Astrocyte of the spinal cord (primary cell): ENCODE measurements at regions not wholly inside any gene's neighbourhood (a gene's known extent, or its start where the extent isn't known, plus 50 kb on each side); places are given as distances from the start of the nearest gene placed in this dataset.

Experiments used
- DNase-seq: peaks from one replicate; pipeline ENCODE4 v3.0.0; 2011; ENCODE audit warnings: low read depth, low spot score
- H3K4me3 ChIP-seq: 2 replicates; pipeline ENCODE4 v1.5.1; 2011; ENCODE audit warnings: low read depth, mild to moderate bottlenecking, low read length, moderate library complexity
- CTCF ChIP-seq: IDR thresholded peaks from 2 replicates; pipeline ENCODE4 v1.5.1; 2012; ENCODE audit warnings: low read depth, mild to moderate bottlenecking, low read length, inconsistent platforms
- in situ Hi-C: cut with HindIII; loops from 2 replicates; pipeline ENCODE4 v1.10.0; 2017; ENCODE audit warnings: low sequenced_read_pairs

DNA sequence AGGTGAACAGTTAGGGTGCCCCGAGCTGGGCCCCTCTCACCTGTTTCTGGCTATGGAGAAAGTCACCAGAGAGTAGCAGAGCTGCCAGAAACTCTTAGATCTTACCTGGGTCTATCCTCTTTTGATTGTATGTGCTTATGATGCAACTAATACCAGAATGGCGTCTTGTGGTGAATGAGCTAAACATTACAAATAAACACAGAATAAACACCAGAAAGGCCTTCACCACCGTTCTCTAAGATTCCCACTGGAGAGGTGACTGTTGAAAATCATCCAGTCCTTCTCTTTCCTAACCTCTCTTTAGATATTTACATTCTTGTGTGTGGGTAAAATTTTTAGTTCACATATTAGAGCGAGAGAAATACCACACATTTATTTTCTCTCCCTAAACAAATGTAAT lies 241.7 kb upstream of the GAS1 start:
- in situ Hi-C loops = no loop called here
- DNase-seq = no peak

GRCh38 chr9:87193151-87193550 lies 245.8 kb upstream of the GAS1 start:
- in situ Hi-C loops = no loop called here
- TF ChIP-seq CTCF = no peak
- H3K4me3 ChIP-seq = no peak overlapping the region
- no peak for DNase-seq

More for the DNA sequence above, 241.7 kb upstream of the GAS1 start:
- TF ChIP-seq CTCF = no peak
- no peak overlapping the region for H3K4me3 ChIP-seq

- no peak overlapping the region for H3K4me3 ChIP-seq
- DNase-seq = peak; percentile 94
- in situ Hi-C loops = no loop called here
- no peak for TF ChIP-seq CTCF
These were observed 246.9 kb upstream of the GAS1 start for GRCh38 chr9:87193925-87194868.

GRCh38 chr9:87195306-87195705 lies 248.0 kb upstream of the GAS1 start:
- H3K4me3 ChIP-seq = no peak overlapping the region
- no peak for TF ChIP-seq CTCF
- in situ Hi-C loops = no loop called here
- DNase-seq = no peak

DNA sequence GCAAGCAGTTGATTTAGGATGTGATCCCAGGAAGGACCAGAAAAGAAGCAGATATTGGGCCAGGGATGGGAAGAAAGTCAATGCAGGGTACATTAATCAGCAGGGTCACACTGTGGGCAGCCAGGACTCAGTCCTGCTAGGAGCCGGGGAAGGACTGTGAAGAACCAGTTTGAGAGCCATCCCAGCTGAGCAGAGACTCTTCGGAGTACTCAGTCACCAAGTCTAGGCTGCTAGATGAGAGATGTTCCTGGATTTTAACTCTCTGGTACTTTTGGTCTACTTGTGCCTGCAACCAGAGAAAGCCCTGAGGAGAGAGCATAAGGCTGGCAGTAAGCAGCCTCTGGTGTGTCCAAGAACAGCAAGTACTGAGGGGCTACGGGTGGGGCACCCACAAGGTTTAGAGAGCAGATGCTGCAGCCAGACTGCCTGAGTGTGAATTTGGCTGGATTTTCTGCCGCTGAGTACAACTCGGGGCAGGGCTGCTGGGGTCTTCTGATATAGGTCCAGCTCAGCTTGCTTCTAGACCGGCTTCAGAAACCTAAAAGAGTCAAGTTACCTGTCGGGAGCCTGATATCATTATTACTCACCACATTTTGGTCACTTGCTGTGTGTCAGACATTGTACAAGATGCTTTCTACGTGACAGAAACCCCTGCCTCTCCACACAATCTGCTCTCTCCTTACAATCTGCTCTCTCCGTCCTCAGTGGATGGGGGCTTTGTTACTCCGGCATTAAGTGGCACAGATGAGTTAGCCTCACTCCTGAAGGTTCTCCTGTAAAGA lies 250.2 kb upstream of the GAS1 start:
- no peak for DNase-seq
- TF ChIP-seq CTCF = no peak
- no peak overlapping the region for H3K4me3 ChIP-seq
- in situ Hi-C loops = no loop called here

DNA sequence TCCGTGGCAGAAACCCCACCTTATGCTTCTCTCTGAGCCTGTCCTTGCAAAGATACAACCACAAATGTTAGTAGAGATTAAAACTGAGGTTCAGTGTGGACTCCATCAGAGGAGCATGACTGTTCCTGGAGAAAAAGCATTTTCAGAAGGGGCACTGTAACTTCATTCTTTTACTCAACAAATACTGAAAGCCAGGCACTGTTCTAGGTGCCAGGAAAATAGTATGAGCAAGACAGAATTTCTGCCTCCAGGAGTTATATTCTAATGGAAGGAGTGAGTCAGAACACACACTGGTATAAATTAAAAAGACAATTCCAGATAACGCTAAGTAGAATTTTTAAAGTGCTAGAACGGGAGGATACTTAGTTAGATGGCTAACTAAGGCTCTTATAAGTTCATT lies 251.4 kb upstream of the GAS1 start:
- TF ChIP-seq CTCF = no peak
- no peak overlapping the region for H3K4me3 ChIP-seq
- in situ Hi-C loops = no loop called here
- DNase-seq = peak; percentile 51
